NB4 (cell line): ENCODE measurements at regions not wholly inside any gene's neighbourhood (a gene's known extent, or its start where the extent isn't known, plus 50 kb on each side); places are given as distances from the start of the nearest gene placed in this dataset.

Experiments
- CTCF ChIP-seq: IDR thresholded peaks from one replicate; pipeline ENCODE4 v1.5.1; 2012; ENCODE audit warnings: low read depth, low read length
- MAX ChIP-seq: IDR thresholded peaks from 2 replicates; pipeline ENCODE4 v1.6.1; 2011; ENCODE audit warnings: low read depth, low read length
- POLR2A ChIP-seq: IDR thresholded peaks from 2 replicates; pipeline ENCODE4 v1.6.1; 2011; ENCODE audit warnings: mild to moderate bottlenecking; ENCODE audit not compliant: insufficient read length; ENCODE audit errors: extremely low read depth

- TF ChIP-seq CTCF (no peak), POLR2A (no peak), MAX (no peak)
Measured at GRCh38 chr6:9254251-9254650, 818.9 kb upstream of the SLC35B3 start.
